Naive thymus-derived CD4-positive, alpha-beta T cell (primary cell): ENCODE measurements at regions not wholly inside any gene's neighbourhood (a gene's known extent, or its start where the extent isn't known, plus 50 kb on each side); places are given as distances from the start of the nearest gene placed in this dataset.
"Not testable (repeated sequence)": the region's sequence is repeated elsewhere in the genome, so short reads cannot be mapped to it uniquely, and the experiment has no call there.

Experiments
- ATAC-seq: fragments of 150-1000 bp; cut with Tn5 transposase; 2 replicates; pipeline ENCODE4 v1.10.0; 2021; ENCODE audit warnings: mild to moderate bottlenecking, moderate library complexity
- CTCF ChIA-PET: fragments of 350-600 bp; sonication (Branson Sonifier 250); formaldehyde crosslinking; loops from one replicate; lab custom pipeline; 2021; ENCODE audit warnings: antibody characterized with exemption; lab: Charles Lee
- POLR2A ChIA-PET: fragments of 350-600 bp; sonication (Branson Sonifier 250); formaldehyde crosslinking; loops from one replicate; lab custom pipeline; 2021; ENCODE audit warnings: antibody characterized with exemption, inconsistent platforms; lab: Charles Lee
- DNase-seq, 9 donors: peaks; one replicate each; pipeline versions ENCODE4 v3.0.0 to v3.0.0-alpha.2; 2020 to 2022; ENCODE audit warnings: mixed read lengths in 1 of 9
- H3K27ac ChIP-seq: one replicate; pipeline ENCODE4 v1.7.0; 2013; ENCODE audit warnings: mild to moderate bottlenecking, low read depth, low read length, moderate library complexity
- H3K27me3 ChIP-seq, 2 donors: one replicate each; pipeline ENCODE4 v1.7.0; 2013; ENCODE audit warnings: low read length in 2 of 2, mild to moderate bottlenecking in 2 of 2, moderate library complexity in 2 of 2; ENCODE audit not compliant: control insufficient read depth in 2 of 2, insufficient read depth in 2 of 2
- H3K36me3 ChIP-seq, 3 experiments: 1 replicate in 2 of 3; 2 replicates in 1 of 3; pipeline ENCODE4 v1.7.0; 2013; ENCODE audit warnings: low read length in 3 of 3, mild to moderate bottlenecking in 3 of 3, moderate library complexity in 1 of 3; ENCODE audit not compliant: insufficient read depth in 3 of 3, control insufficient read depth in 2 of 3
- H3K4me1 ChIP-seq, 2 donors: one replicate each; pipeline ENCODE4 v1.7.0; 2013; ENCODE audit warnings: low read length in 2 of 2, mild to moderate bottlenecking in 2 of 2, moderate library complexity in 1 of 2; ENCODE audit not compliant: control insufficient read depth in 2 of 2, insufficient read depth in 2 of 2
- H3K4me3 ChIP-seq: 2 replicates; pipeline ENCODE4 v1.7.0; 2013; ENCODE audit warnings: mild to moderate bottlenecking, low read length
- H3K9me3 ChIP-seq, 3 experiments: 1 replicate in 2 of 3; 2 replicates in 1 of 3; pipeline ENCODE4 v1.7.0; 2013; ENCODE audit warnings: low read length in 3 of 3; ENCODE audit not compliant: control insufficient read depth in 2 of 3
- H3K27ac Mint-ChIP-seq, 9 donors: one replicate each; pipeline ENCODE4 v1.8.0; 2020 to 2022; ENCODE audit warnings: mixed read lengths in 9 of 9, mild to moderate bottlenecking in 8 of 9, moderate library complexity in 5 of 9, inconsistent platforms in 2 of 9
- H3K27me3 Mint-ChIP-seq, 5 donors: one replicate each; pipeline ENCODE4 v1.8.0; 2021 to 2022; ENCODE audit warnings: mixed read lengths in 5 of 5, mild to moderate bottlenecking in 1 of 5
- H3K36me3 Mint-ChIP-seq, 5 donors: one replicate each; pipeline ENCODE4 v1.8.0; 2020 to 2022; ENCODE audit warnings: mixed read lengths in 5 of 5, mild to moderate bottlenecking in 3 of 5, inconsistent platforms in 1 of 5
- H3K4me1 Mint-ChIP-seq, 7 donors: one replicate each; pipeline ENCODE4 v1.8.0; 2020 to 2022; ENCODE audit warnings: mixed read lengths in 7 of 7, mild to moderate bottlenecking in 3 of 7, inconsistent platforms in 1 of 7
- H3K4me3 Mint-ChIP-seq, 10 donors: one replicate each; pipeline ENCODE4 v1.8.0; 2020 to 2022; ENCODE audit warnings: mild to moderate bottlenecking in 10 of 10, mixed read lengths in 10 of 10, moderate library complexity in 6 of 10, inconsistent platforms in 2 of 10
- H3K9me3 Mint-ChIP-seq, 11 donors: one replicate each; pipeline ENCODE4 v1.8.0; 2020 to 2022; ENCODE audit warnings: mixed read lengths in 11 of 11, mild to moderate bottlenecking in 4 of 11, inconsistent platforms in 1 of 11, moderate library complexity in 1 of 11
- intact Hi-C, 2 donors: fragments of 100-400 bp; cut with micrococcal nuclease; formaldehyde crosslinking; loops; one replicate each; pipeline ENCODE4 v1.15.1; 2023

DNA sequence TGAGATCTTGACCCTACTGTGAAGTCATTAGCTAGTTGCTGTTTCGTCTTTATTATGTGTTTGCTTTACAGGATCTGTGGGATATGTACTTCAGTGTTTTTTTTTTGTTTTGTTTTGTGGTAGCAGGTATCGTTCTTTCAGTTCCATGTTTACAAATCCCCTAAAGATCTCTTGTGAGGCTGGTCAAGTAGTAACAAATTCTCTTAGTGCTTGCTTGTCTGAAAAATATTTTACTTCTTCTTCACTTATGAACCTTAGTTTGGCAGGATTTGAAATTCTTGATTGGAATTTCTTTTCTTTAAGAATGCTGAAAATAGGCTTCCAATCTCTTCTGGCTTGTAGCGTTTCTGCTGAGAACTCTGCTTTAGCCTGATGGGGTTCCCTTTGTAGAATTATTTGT, 235.8 kb upstream of the ALCAM start:
- Mint-ChIP-seq H3K27me3 (peaks cover 0 to 7% (median 0%) of the 10 kb centered on the region in 5 donors), H3K4me3 (no peak overlapping the region), H3K36me3 (peaks cover 0 to 7% (median 5%) of the 10 kb centered on the region in 5 donors), H3K4me1 (no peaks in the 10 kb centered on the region), H3K27ac (no peak overlapping the region), H3K9me3 (peaks cover 7 to 29% (median 17%) of the 10 kb centered on the region in 11 donors)
- Histone ChIP-seq H3K36me3 (no peaks in the 10 kb centered on the region), H3K27ac (no peak overlapping the region), H3K4me3 (no peak overlapping the region), H3K27me3 (no peaks in the 10 kb centered on the region), H3K4me1 (no peaks in the 10 kb centered on the region), H3K9me3 (no peaks in the 10 kb centered on the region)
- ChIA-PET CTCF (no interaction called here), POLR2A (no interaction called here)
- intact Hi-C loops = no loop called here
- DNase-seq (no peak), ATAC-seq (no peak)

DNA sequence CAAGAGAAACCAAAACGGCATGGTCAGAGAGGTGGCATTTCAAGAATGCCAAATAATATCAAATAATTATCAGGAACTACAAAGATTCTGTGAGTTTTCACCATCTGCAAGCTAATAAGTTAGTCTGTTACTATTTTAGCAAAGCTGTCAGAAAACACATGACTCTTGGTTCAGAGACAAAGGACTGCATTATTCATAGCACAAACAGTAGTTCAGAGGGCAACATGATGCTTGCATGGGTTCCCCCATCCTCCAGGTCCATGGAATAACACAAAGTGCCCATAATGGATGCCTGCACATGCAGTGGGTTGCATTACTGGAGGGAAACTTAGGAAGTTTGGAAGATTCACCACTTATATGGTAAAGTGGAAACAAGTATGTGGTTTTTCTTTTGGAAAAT, 228.8 kb upstream of the ALCAM start:
- Mint-ChIP-seq H3K27ac (no peak overlapping the region), H3K36me3 (no peaks in the 10 kb centered on the region), H3K4me1 (no peaks in the 10 kb centered on the region), H3K4me3 (no peak overlapping the region), H3K27me3 (peaks cover 0 to 11% (median 0%) of the 10 kb centered on the region in 5 donors), H3K9me3 (peaks cover 0 to 10% (median 2%) of the 10 kb centered on the region in 11 donors)
- H3K36me3 ChIP-seq = no peaks in the 10 kb centered on the region
- no peaks in the 10 kb centered on the region for H3K27me3 ChIP-seq
- no peaks in the 10 kb centered on the region for H3K9me3 ChIP-seq
- CTCF ChIA-PET = no interaction called here
- intact Hi-C loops = no loop called here
- H3K4me3 ChIP-seq = no peak overlapping the region
- DNase-seq = no peak
- no peak for ATAC-seq
- no peaks in the 10 kb centered on the region for H3K4me1 ChIP-seq
- no peak overlapping the region for H3K27ac ChIP-seq
- POLR2A ChIA-PET = no interaction called here

DNA sequence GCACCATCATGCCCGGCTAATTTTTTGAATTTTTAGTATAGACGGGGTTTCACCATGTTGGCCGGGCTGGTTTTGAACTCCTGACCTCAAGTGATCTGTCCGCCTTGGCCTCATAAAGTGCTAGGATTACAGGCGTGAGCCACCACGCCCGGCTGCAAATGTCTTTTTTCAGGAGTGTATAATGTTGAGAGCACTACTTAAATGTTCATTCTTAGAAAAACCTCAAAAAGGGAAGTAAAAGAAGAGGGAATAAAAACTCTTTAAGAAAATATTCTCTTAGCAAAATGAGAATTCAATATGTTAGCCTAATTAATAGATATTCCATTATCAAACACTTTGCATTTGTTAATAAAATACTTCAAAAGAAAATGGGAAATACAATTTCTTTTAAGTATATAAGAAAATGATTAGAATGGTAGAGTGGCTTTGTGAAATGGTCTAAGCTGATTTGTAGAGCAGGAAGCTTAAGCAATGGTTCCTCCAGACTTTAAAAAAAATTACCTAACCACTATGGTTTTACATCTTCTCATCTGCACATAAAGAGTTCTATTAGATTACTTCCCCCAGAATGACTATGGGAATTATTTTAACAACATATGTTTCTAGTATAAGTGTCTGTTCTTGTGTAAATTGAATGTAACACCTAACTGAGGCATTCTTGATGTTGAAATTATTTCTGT, 226.7 kb upstream of the ALCAM start:
- POLR2A ChIA-PET = no interaction called here
- DNase-seq (no peak), ATAC-seq (no peak)
- Histone ChIP-seq H3K4me3 (no peak overlapping the region), H3K27ac (no peak overlapping the region), H3K4me1 (no peaks in the 10 kb centered on the region), H3K27me3 (no peaks in the 10 kb centered on the region), H3K36me3 (no peaks in the 10 kb centered on the region), H3K9me3 (no peaks in the 10 kb centered on the region)
- Mint-ChIP-seq H3K36me3 (no peaks in the 10 kb centered on the region), H3K4me3 (no peak overlapping the region), H3K9me3 (peaks cover 0 to 6% (median 0%) of the 10 kb centered on the region in 11 donors), H3K4me1 (no peaks in the 10 kb centered on the region), H3K27me3 (peaks cover 0 to 4% (median 0%) of the 10 kb centered on the region in 5 donors), H3K27ac (no peak overlapping the region)
- intact Hi-C loops = no loop called here
- CTCF ChIA-PET = no interaction called here

DNA sequence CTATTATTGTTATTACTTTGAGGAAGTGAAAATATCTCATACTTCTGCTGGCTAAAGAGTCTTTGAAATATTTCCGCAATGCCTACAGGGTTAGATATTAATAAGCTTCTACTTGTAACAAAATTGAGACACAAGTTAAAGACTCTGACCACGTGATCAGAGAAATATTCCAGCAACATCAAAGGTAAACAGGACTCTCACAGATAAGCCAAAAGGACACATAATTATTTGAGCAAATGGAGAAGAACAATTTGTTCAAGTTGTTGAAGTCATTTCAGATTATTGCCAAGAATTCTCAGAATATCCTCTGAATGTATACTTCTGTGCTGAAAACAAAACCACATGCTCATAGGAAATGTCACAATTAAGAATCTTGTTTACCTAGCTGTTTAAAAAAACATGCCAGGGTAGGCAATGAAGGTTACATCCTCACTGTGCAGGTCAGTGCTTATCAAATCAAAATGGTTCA, 225.8 kb upstream of the ALCAM start:
- Histone ChIP-seq H3K4me3 (no peak overlapping the region), H3K27ac (no peak overlapping the region), H3K36me3 (no peaks in the 10 kb centered on the region), H3K27me3 (no peaks in the 10 kb centered on the region), H3K4me1 (no peaks in the 10 kb centered on the region), H3K9me3 (no peaks in the 10 kb centered on the region)
- DNase-seq (no peak), ATAC-seq (no peak)
- Mint-ChIP-seq H3K27me3 (peaks cover 0 to 4% (median 0%) of the 10 kb centered on the region in 5 donors), H3K4me1 (no peaks in the 10 kb centered on the region), H3K4me3 (no peak overlapping the region), H3K36me3 (no peaks in the 10 kb centered on the region), H3K27ac (no peak overlapping the region), H3K9me3 (peaks cover 0 to 6% (median 0%) of the 10 kb centered on the region in 11 donors)
- ChIA-PET CTCF (no interaction called here), POLR2A (no interaction called here)
- intact Hi-C loops = no loop called here

DNA sequence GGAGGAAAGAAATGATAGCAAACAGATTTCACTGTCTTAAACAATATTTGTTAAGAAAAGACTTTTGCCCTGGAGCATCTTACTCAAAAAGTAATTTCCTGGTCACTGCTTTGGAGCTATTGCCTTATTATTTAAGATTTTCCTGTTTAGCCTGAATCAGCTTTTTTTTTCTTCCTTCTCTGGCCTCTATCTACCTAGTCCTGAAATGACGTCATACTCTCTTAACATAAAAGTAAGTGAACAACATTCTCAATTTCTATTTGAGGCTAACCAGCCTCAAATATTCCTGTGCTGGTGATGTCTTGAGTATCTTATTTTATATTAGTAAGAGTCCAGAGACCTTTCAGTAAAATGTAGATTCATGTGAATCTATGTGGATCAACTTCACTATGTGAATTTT, 221.9 kb upstream of the ALCAM start:
- H3K9me3 Mint-ChIP-seq = peaks cover 0 to 4% (median 0%) of the 10 kb centered on the region in 11 donors
- no peak overlapping the region for H3K4me3 Mint-ChIP-seq
- Histone ChIP-seq H3K27me3 (no peaks in the 10 kb centered on the region), H3K9me3 (no peaks in the 10 kb centered on the region), H3K4me1 (no peaks in the 10 kb centered on the region), H3K36me3 (no peaks in the 10 kb centered on the region), H3K27ac (no peak overlapping the region), H3K4me3 (no peak overlapping the region)
- H3K27me3 Mint-ChIP-seq = peaks cover 0 to 10% (median 0%) of the 10 kb centered on the region in 5 donors
- intact Hi-C loops = no loop called here
- no peaks in the 10 kb centered on the region for H3K4me1 Mint-ChIP-seq
- no peak overlapping the region for H3K27ac Mint-ChIP-seq
- no peak for DNase-seq
- ATAC-seq = no peak
- ChIA-PET POLR2A (no interaction called here), CTCF (no interaction called here)
- H3K36me3 Mint-ChIP-seq = peaks cover 0 to 2% (median 0%) of the 10 kb centered on the region in 5 donors

DNA sequence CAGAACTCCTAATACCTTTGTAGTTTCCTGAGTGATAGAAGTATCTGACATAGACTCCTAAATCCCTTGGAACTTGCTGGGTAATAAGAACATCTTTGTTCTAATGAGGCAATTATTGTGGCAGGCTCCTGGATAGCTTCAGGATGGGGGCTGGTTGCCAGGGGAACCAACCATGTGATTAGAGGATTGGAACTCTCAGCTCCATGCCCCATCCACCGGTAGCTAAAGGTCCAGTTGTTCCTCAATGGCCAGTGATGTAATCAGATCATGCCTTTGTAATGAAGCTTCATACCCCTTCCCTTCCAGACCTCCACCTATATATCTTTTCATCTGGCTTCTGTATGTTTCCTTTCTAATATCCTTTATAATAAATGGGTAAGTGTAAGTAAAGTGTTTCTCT, 221.2 kb upstream of the ALCAM start:
- no peak overlapping the region for H3K27ac Mint-ChIP-seq
- H3K36me3 Mint-ChIP-seq = peaks cover 0 to 3% (median 0%) of the 10 kb centered on the region in 5 donors
- H3K27me3 Mint-ChIP-seq = peaks cover 0 to 10% (median 0%) of the 10 kb centered on the region in 5 donors
- H3K4me1 Mint-ChIP-seq = no peaks in the 10 kb centered on the region
- ChIA-PET POLR2A (no interaction called here), CTCF (no interaction called here)
- Histone ChIP-seq H3K4me1 (no peaks in the 10 kb centered on the region), H3K9me3 (no peaks in the 10 kb centered on the region), H3K27ac (no peak overlapping the region), H3K4me3 (no peak overlapping the region), H3K36me3 (no peaks in the 10 kb centered on the region), H3K27me3 (no peaks in the 10 kb centered on the region)
- intact Hi-C loops = no loop called here
- peaks cover 0 to 4% (median 0%) of the 10 kb centered on the region in 11 donors for H3K9me3 Mint-ChIP-seq
- ATAC-seq = no peak
- no peak for DNase-seq
- no peak overlapping the region for H3K4me3 Mint-ChIP-seq

DNA sequence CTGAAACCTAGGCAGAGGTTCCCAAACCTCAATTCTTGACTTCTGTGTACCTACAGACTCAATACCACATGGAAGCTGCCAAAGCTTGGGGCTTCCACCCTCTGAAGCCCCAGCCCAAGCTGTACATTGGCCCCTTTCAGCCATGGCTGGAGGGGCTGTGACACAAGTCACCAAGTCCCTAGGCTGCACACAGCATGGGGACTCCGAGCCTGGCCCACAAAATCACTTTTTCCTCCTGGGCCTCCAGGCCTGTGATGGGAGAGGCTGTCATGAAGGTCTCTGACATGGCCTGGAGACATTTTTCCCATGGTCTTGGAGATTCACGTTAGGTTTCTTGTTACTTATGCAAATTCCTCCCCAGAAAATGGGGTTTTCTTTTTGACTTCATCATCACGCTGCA, 217.5 kb upstream of the ALCAM start:
- H3K4me1 ChIP-seq, POLR2A ChIA-PET, H3K27ac ChIP-seq, H3K9me3 Mint-ChIP-seq, H3K36me3 ChIP-seq, H3K36me3 Mint-ChIP-seq, H3K4me3 ChIP-seq, H3K27me3 Mint-ChIP-seq, H3K4me1 Mint-ChIP-seq, H3K27ac Mint-ChIP-seq, ATAC-seq, intact Hi-C loops, H3K27me3 ChIP-seq, H3K9me3 ChIP-seq, H3K4me3 Mint-ChIP-seq, DNase-seq, CTCF ChIA-PET: not testable (repeated sequence)
